Astrocyte (in vitro differentiated cells and primary cell): ENCODE measurements at regions not wholly inside any gene's neighbourhood (a gene's known extent, or its start where the extent isn't known, plus 50 kb on each side); places are given as distances from the start of the nearest gene placed in this dataset.

Experiments
- DNase-seq: peaks from one replicate; pipeline ENCODE4 v3.0.0-alpha.2; 2010; ENCODE audit warnings: low read depth
- FAIRE-seq: peaks from 2 replicates; lab custom pipeline; 2011; peaks lifted over from hg19 to GRCh38; lab: Jason Lieb, UNC
- H2AFZ ChIP-seq: 2 replicates; pipeline ENCODE4 v1.6.0; 2012; ENCODE audit warnings: low read depth, low read length, inconsistent platforms
- H3K27ac ChIP-seq: 2 replicates; pipeline ENCODE4 v1.5.1; 2011; ENCODE audit warnings: low read depth, low read length, inconsistent platforms
- H3K27me3 ChIP-seq: 2 replicates; pipeline ENCODE4 v1.6.0; 2011; ENCODE audit warnings: low read length, inconsistent platforms; ENCODE audit not compliant: insufficient read depth
- H3K36me3 ChIP-seq: 2 replicates; pipeline ENCODE4 v1.5.1; 2011; ENCODE audit warnings: low read length, inconsistent platforms; ENCODE audit not compliant: insufficient read depth
- H3K4me1 ChIP-seq: 2 replicates; pipeline ENCODE4 v1.5.1; 2011; ENCODE audit warnings: low read length, inconsistent platforms; ENCODE audit not compliant: insufficient read depth
- H3K4me2 ChIP-seq: 2 replicates; pipeline ENCODE4 v1.6.0; 2012; ENCODE audit warnings: low read length, inconsistent platforms
- H3K4me3 ChIP-seq: 2 replicates; pipeline ENCODE4 v1.5.1; 2011; ENCODE audit warnings: low read depth, mild to moderate bottlenecking, low read length, inconsistent platforms; ENCODE audit not compliant: insufficient read depth
- H3K79me2 ChIP-seq: 2 replicates; pipeline ENCODE4 v1.6.0; 2012; ENCODE audit warnings: mild to moderate bottlenecking, low read length, inconsistent platforms; ENCODE audit not compliant: insufficient read depth
- H3K9ac ChIP-seq: 2 replicates; pipeline ENCODE4 v1.6.0; 2012; ENCODE audit warnings: mild to moderate bottlenecking, low read length, inconsistent platforms
- H3K9me3 ChIP-seq: 2 replicates; pipeline ENCODE4 v1.5.1; 2012; ENCODE audit warnings: low read depth, mild to moderate bottlenecking, low read length, inconsistent platforms; ENCODE audit not compliant: insufficient read depth
- H4K20me1 ChIP-seq: 2 replicates; pipeline ENCODE4 v1.6.0; 2012; ENCODE audit warnings: low read length, inconsistent platforms; ENCODE audit not compliant: insufficient read depth
- H3K27ac Mint-ChIP-seq: one replicate; pipeline ENCODE4 v1.8.0; 2021; ENCODE audit warnings: mild to moderate bottlenecking, mixed read lengths; ENCODE audit not compliant: unreplicated experiment
- H3K27me3 Mint-ChIP-seq: one replicate; pipeline ENCODE4 v1.8.0; 2021; ENCODE audit warnings: low read depth, mixed read lengths; ENCODE audit not compliant: unreplicated experiment
- H3K36me3 Mint-ChIP-seq: one replicate; pipeline ENCODE4 v1.8.0; 2021; ENCODE audit warnings: low read depth, mixed read lengths; ENCODE audit not compliant: unreplicated experiment
- H3K4me1 Mint-ChIP-seq: one replicate; pipeline ENCODE4 v1.8.0; 2021; ENCODE audit warnings: low read depth, mixed read lengths; ENCODE audit not compliant: unreplicated experiment
- H3K4me3 Mint-ChIP-seq: one replicate; pipeline ENCODE4 v1.8.0; 2021; ENCODE audit warnings: mild to moderate bottlenecking, moderate library complexity, mixed read lengths; ENCODE audit not compliant: unreplicated experiment
- H3K9me3 Mint-ChIP-seq: one replicate; pipeline ENCODE4 v1.8.0; 2021; ENCODE audit warnings: mild to moderate bottlenecking, mixed read lengths; ENCODE audit not compliant: unreplicated experiment
- CTCF ChIP-seq: IDR thresholded peaks from 2 replicates; pipeline ENCODE4 v1.5.1; 2011; ENCODE audit warnings: low read depth, mild to moderate bottlenecking, inconsistent platforms, low read length, moderate library complexity; ENCODE audit not compliant: insufficient read depth
- EZH2 ChIP-seq: IDR thresholded peaks from 2 replicates; pipeline ENCODE4 v1.6.1; 2012; ENCODE audit warnings: mild to moderate bottlenecking, low read length, inconsistent platforms; ENCODE audit not compliant: insufficient read depth

- TF ChIP-seq CTCF (no peak), EZH2 (no peak)
These were observed 76.9 kb upstream of the MGMT start for GRCh38 chr10:129390147-129390546.

GRCh38 chr10:129390726-129391125, 76.3 kb upstream of the MGMT start:
- Histone ChIP-seq H3K4me3 (no peak overlapping the region), H3K36me3 (no peaks in the 10 kb centered on the region), H3K79me2 (no peaks in the 10 kb centered on the region), H3K27me3 (no peaks in the 10 kb centered on the region), H3K4me2 (no peak overlapping the region), H3K9me3 (peaks cover 4% of the 10 kb centered on the region), H4K20me1 (no peaks in the 10 kb centered on the region), H2AFZ (no peak overlapping the region), H3K9ac (no peak overlapping the region), H3K4me1 (no peaks in the 10 kb centered on the region), H3K27ac (no peak overlapping the region)
- Mint-ChIP-seq H3K9me3 (peaks cover 3% of the 10 kb centered on the region), H3K36me3 (no peaks in the 10 kb centered on the region), H3K4me1 (no peaks in the 10 kb centered on the region), H3K27me3 (peaks cover 17% of the 10 kb centered on the region), H3K27ac (no peak overlapping the region), H3K4me3 (no peak overlapping the region)
- DNase-seq, result no peak
- FAIRE-seq, result no peak
- TF ChIP-seq EZH2 (no peak), CTCF (no peak)

More at GRCh38 chr10:129390147-129390546, 76.9 kb upstream of the MGMT start:
- Histone ChIP-seq H3K4me3 (no peak overlapping the region), H3K4me1 (no peaks in the 10 kb centered on the region), H3K9me3 (peaks cover 4% of the 10 kb centered on the region), H3K27me3 (no peaks in the 10 kb centered on the region), H4K20me1 (no peaks in the 10 kb centered on the region), H3K27ac (no peak overlapping the region), H2AFZ (no peak overlapping the region), H3K79me2 (no peaks in the 10 kb centered on the region), H3K4me2 (no peak overlapping the region), H3K9ac (no peak overlapping the region), H3K36me3 (no peaks in the 10 kb centered on the region)
- no peak for DNase-seq
- FAIRE-seq, result no peak
- Mint-ChIP-seq H3K9me3 (peaks cover 3% of the 10 kb centered on the region), H3K4me3 (no peak overlapping the region), H3K36me3 (no peaks in the 10 kb centered on the region), H3K27me3 (peaks cover 17% of the 10 kb centered on the region), H3K4me1 (no peaks in the 10 kb centered on the region), H3K27ac (no peak overlapping the region)

GRCh38 chr10:129391464-129391863, 75.6 kb upstream of the MGMT start:
- no peaks in the 10 kb centered on the region for H3K4me1 Mint-ChIP-seq
- Histone ChIP-seq H3K4me1 (no peaks in the 10 kb centered on the region), H3K27ac (no peak overlapping the region), H4K20me1 (no peaks in the 10 kb centered on the region), H3K36me3 (no peaks in the 10 kb centered on the region), H3K27me3 (no peaks in the 10 kb centered on the region), H3K4me3 (no peak overlapping the region), H3K4me2 (no peak overlapping the region), H2AFZ (no peak overlapping the region), H3K9me3 (peaks cover 4% of the 10 kb centered on the region), H3K9ac (no peak overlapping the region), H3K79me2 (no peaks in the 10 kb centered on the region)
- DNase-seq (no peak), FAIRE-seq (no peak)
- peaks cover 3% of the 10 kb centered on the region for H3K9me3 Mint-ChIP-seq
- no peak overlapping the region for H3K27ac Mint-ChIP-seq
- H3K4me3 Mint-ChIP-seq, result no peak overlapping the region
- peaks cover 17% of the 10 kb centered on the region for H3K27me3 Mint-ChIP-seq
- TF ChIP-seq EZH2 (no peak), CTCF (no peak)
- no peaks in the 10 kb centered on the region for H3K36me3 Mint-ChIP-seq
